ENCODE measurements at regions not wholly inside any gene's neighbourhood (a gene's known extent, or its start where the extent isn't known, plus 50 kb on each side); places are given as distances from the start of the nearest gene placed in this dataset.

DNA sequence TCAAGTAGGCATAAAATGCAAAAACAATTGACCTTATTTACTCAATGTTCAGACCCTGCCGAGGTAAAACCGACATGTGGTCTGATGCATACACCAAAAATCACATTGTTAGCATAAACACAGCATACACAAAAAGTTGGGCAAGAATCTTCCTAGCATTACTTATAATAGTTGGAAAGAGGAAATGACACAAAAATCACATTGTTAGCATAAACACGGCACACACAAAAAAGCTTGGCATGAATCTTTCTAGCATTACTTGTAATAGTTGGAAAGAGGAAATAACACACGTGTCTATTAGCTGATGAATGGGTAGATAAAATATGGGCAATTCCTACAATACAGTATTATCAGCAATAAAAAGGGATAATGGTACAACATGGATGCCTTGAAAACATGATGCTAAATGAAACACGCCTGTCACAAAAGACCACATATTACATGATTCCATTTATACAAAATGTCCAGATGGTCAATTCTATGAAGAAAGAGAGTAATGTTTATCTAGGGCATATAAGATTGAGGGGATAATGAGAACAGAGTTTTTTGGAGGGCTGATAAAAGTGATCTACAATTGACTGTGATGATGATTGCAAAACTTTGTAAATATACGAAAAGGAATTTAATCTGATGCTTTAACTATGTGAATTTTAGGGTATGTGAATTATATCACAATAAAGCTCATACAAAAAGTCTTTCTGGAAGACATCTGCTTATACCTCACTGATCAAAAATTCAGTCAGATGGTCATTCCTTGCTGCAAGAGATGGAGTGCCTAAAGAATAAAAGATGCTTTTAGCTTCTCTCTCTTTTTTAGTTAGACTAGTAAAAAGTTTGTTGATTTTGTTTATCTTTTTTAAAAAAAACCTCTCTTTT is 1019.5 kb upstream of the CITED2 start:
- TF ChIP-seq, protein P1, sequence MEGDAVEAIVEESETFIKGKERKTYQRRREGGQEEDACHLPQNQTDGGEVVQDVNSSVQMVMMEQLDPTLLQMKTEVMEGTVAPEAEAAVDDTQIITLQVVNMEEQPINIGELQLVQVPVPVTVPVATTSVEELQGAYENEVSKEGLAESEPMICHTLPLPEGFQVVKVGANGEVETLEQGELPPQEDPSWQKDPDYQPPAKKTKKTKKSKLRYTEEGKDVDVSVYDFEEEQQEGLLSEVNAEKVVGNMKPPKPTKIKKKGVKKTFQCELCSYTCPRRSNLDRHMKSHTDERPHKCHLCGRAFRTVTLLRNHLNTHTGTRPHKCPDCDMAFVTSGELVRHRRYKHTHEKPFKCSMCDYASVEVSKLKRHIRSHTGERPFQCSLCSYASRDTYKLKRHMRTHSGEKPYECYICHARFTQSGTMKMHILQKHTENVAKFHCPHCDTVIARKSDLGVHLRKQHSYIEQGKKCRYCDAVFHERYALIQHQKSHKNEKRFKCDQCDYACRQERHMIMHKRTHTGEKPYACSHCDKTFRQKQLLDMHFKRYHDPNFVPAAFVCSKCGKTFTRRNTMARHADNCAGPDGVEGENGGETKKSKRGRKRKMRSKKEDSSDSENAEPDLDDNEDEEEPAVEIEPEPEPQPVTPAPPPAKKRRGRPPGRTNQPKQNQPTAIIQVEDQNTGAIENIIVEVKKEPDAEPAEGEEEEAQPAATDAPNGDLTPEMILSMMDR (IDR thresholded peaks at IDR 0.05; ENCODE audit: control insufficient read depth, extremely low read depth, insufficient read depth) = no peak
- DNase-seq (ENCODE audit: low read depth) = no peak
- H3K4me3 ChIP-seq (ENCODE audit: low read depth, low read length) = no peak overlapping the region

DNA sequence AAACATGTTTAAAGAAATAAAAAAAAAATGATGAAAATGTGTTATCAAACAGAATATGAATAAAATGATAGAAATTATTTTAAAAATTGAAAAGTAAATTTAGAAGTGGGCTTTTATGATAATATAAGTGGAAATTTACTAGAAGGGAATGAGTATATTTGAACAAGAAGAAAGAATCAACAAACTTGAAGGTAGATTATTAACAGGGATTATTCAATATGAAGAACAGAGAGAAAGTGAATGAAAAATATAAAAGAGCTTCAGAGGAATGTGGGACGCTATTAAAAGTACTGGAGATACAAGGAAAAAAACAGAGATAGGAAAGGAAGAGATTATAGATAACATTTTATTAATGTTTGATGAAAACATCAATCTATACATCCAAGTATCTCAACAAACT is 1014.4 kb upstream of the CITED2 start:
- H3K4me3 ChIP-seq (ENCODE audit: low read depth, low read length) = no peak overlapping the region
- TF ChIP-seq, protein P1 (IDR thresholded peaks at IDR 0.05; ENCODE audit: control insufficient read depth, extremely low read depth, insufficient read depth) = no peak

DNA sequence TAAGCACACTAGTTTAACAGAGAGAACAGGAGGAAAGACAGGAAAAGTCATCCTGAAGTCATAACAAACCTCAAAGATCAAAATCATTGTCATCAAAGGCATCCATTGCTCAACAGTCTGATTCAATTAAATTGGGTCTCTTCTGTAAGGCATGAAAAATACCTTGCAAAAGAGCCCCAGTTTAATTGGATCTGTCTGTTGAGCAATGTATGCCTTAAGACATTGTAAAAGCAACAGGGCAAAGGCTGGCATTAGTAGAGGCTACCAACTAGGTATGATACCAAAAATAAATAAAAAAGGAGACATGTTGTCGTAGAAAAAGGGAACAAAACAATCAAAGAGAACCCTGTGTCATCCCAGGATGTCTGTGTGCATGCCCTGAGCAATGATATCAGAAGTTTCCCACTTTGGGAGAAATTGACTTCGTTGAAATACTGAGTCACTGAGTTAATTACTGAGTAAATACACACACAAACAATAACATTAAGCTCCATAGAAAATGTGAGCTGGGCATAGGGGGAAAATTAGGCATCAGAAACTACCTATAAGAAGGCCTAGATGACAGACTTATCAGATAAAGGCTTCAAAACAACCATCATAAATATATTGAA is 1013.8 kb upstream of the CITED2 start:
- TF ChIP-seq, protein P1 (IDR thresholded peaks at IDR 0.05; ENCODE audit: control insufficient read depth, extremely low read depth, insufficient read depth) = no peak
- DNase-seq (ENCODE audit: low read depth) = no peak
- H3K4me3 ChIP-seq (ENCODE audit: low read depth, low read length) = no peak overlapping the region

More for the DNA sequence above, 1014.4 kb upstream of the CITED2 start:
- no peak for DNase-seq (ENCODE audit: low read depth)

DNA sequence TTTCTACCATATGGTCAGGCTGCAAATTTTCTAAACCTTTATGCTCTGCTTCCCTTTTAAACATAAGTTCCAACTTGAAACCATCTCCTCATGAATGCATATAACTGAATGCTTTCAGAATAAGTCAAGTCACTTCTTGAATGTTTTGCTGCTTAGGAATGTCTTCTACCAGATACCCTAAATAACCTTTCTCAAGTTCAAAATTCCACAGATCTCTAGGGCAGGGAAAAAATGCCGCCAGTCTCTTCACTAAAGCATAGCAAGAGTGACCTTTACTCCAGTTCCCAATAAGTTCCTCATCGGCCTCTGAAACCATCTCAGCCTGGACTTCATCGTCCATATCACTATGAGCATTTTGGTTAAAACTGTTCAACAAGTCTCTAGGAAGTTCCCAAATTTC is 1011.2 kb upstream of the CITED2 start:
- DNase-seq (ENCODE audit: low read depth) = no peak
- TF ChIP-seq, protein P1 (IDR thresholded peaks at IDR 0.05; ENCODE audit: control insufficient read depth, extremely low read depth, insufficient read depth) = no peak
- no peak overlapping the region for H3K4me3 ChIP-seq (ENCODE audit: low read depth, low read length)

DNA sequence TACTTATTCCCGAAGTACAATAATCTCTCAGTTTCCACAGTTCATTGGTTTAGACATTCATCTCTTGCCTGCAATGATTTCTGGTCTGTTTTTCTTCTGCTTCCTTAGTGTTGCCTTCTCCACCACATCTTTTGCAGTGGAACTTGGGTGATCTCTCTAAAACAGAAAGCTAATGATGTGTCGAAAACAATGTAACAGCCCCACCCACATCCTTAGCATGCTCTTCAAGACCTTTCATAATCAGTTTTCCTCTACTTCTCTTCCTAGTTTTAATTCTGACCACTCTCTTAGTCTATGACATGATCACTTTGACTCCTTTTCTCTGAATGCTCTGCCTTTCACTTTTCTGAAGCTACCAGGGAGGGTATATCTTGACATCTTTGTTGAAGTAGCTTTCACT is 1007.9 kb upstream of the CITED2 start:
- TF ChIP-seq, protein P1 (IDR thresholded peaks at IDR 0.05; ENCODE audit: control insufficient read depth, extremely low read depth, insufficient read depth) = no peak
- no peak for DNase-seq (ENCODE audit: low read depth)
- H3K4me3 ChIP-seq (ENCODE audit: low read depth, low read length) = no peak overlapping the region

DNA sequence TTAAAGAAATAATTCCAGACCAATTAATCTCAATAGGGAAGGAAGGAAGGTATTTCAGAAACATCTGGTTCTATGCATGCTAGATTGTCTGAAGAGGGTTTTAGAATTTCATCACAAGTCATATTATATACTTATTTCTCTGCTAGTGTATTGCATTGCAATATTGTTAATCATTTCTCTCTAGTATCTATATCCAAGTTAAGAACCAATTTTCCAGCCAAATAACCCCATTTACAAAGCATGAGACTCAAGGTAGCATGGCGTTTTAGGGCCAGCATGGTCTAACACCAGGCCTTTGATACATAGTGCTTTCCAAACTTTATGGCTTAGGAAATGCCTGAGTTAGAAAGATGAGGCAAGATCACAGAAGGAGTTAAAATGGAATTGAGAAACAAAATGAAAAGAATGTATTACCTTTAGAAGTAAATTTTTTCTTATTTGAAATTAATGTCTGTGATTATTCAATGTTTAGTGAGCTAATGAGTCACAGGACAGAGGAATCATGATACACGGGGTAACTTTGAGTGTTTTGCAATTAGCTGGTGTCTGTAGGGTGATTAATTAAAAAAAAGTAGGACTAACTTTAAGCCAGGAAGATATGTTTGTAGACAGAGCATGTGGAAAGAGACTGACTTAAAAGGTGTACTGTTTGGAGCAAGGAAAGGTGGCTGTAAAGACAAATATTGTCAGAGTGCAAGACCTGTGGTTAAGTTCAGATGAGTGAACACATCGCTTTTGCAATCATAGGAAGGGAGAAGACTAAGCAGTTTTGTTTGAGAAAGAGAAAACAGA is 1006.2 kb upstream of the CITED2 start:
- no peak for DNase-seq (ENCODE audit: low read depth)
- TF ChIP-seq, protein P1 (IDR thresholded peaks at IDR 0.05; ENCODE audit: control insufficient read depth, extremely low read depth, insufficient read depth) = no peak
- H3K4me3 ChIP-seq (ENCODE audit: low read depth, low read length) = no peak overlapping the region
